ENCODE measurements at regions not wholly inside any gene's neighbourhood (a gene's known extent, or its start where the extent isn't known, plus 50 kb on each side); places are given as distances from the start of the nearest gene placed in this dataset.
"Not testable (repeated sequence)": the region's sequence is repeated elsewhere in the genome, so short reads cannot be mapped to it uniquely, and the experiment has no call there.

DNA sequence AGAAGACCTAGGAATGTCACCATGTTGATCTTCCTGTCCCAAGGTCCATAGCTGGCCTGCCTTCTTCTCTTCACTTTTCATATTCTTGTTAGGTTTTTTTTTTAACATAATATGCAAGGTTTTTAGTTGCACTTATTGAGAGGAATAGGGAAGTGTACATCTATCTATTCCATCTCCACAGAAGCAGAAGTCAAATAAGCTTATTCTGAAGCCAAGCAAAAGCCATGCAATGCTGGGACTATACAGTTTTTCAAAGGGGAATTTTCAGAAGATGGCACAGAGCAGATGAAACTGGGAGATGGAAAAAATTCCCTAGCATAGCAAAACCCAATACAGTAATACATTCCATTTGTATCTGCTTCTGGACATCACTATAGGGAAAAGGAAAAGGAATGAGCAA lies 447.6 kb downstream of the GADD45G start:
- no peak for DNase-seq

DNA sequence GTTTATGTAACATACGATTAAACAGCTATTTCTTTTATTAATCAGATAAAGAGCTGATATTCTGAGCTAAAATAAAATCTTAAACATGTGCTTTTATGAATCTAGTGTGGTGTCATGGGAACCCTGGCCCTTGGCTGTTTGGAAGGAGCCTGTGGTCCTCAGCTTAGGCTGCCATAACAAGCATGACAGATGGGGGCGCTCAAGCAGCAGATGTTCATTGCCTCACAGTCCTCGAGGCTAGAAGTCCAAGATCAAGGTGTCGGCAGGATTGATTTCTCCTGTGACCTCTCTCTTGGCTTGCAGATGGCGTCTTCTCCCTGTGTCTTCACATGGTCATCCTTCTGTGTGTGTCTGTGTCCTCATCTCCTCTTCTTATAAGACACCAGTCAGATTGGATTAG lies 448.2 kb downstream of the GADD45G start:
- no peak for DNase-seq

DNA sequence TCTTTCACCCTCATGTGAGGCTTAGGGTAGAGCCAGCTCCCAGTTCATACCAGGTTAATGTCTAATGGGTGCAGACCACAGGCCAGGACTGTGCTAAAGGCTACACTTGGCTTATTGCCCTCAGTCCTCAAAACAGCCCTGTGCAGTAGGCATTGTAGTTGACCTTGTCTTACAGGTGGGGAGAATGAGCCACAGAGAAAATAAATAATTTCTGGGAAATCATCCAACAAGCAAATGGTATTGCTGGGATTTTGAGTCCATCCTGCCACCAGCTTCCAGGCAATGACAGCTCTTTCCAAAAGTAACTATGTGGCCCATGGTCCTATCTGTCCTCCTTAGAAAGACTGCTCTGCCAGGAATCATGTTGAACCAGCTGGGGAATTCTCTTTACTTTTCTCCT lies 450.0 kb downstream of the GADD45G start:
- no peak for DNase-seq

DNA sequence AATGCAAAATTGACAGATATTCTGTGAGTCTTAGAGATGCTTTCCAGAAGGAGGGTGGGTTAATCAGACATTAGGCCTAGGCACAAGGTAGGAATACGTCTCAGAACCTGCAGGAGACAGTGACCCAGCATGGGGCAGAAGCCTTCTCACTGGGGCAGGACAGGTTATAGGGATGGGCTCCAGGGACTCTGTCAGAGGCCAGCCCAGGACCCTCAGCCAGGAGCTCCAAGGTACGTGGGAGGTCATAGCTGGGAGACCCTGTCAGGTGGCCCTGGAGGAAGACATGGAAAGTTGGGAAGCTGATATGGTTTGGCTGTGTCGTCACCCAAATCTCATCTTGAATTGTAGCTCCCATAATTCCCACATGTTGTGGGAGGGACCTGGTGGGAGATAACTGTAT lies 450.4 kb downstream of the GADD45G start:
- no peak for DNase-seq

DNA sequence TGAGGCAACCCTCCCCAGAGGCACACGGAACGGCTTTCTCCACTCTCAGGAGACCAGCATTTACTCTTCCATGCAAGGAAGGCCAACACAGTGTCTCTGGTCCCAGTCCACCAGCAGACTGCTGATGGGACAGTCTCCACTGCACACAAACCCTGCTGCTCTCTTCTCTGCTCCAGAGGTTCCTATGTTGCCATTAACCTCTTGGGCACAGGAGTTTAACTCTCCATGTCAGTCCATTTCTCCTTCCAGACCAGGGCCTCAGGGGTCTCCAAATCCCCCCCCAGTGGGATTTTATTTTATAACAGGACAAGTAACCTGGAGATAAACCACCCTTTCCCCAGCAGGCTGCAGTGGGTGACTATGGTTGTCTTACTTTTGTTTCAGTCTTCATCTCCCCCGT lies 452.5 kb downstream of the GADD45G start:
- DNase-seq = no peak

DNA sequence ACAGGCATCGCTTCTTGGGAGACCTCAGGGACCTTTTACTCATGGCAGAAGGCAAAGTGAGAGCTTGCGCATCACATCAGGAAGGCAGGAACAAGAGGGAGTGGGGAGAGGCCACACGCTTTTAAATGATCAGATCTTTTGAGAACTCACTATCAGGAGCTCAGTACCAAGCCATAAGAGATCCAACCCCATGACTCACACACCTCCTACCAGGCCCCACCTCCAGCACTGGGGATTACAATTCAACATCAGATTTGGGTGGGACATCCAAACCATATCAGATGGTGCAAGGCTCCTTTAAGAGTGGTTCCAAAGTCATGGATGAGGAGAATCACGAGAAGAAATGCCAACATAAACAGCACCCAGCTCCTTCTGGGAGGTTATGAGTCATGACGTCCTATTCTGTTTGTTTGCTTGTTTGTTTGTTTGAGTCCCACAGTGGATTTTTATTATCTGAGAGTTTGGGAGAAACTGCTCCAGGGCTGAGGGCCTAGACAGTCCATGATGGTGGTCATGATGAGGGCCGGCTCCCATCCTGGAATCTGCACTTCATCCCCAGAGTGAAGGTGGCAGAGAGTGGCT lies 453.5 kb downstream of the GADD45G start:
- DNase-seq = no peak

DNA sequence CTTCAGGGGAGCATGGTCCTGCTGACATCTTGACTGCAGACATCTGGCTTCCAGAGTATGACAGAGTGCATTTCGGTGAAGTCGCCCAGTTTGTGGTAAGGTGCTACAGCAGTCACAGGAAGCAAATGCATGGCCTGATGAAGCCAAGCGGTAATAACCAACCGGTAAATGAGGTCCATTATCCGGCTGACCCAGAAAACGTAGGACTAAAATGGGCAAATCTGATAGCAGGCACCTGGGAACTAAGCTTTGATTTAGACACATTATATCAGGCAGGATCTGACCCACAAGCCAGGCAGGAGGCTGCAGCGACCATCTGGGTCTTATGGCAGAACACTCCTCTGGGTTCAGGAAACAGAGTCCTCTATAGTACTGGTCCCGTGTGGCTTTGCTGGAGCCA lies 454.6 kb downstream of the GADD45G start:
- no peak for DNase-seq

DNA sequence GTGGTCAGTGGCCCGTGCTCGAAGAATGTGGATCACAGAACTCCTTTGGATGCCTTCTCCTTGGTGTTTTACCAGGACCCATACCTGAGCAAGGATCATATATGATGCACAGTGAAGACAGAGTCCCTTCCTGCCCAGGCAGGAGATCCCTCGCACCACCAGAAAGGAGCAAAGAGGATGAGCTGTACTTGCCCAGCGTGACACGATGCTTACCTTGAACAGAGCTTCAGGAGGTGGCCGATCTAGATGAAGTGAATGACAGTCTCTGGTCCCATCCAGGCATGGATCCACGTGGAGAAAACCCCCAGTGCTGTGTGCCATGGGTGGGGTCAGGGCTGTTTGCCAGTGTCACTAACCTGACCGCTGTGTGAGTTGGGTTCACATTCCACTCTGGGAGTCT lies 455.4 kb downstream of the GADD45G start:
- no peak for DNase-seq

DNA sequence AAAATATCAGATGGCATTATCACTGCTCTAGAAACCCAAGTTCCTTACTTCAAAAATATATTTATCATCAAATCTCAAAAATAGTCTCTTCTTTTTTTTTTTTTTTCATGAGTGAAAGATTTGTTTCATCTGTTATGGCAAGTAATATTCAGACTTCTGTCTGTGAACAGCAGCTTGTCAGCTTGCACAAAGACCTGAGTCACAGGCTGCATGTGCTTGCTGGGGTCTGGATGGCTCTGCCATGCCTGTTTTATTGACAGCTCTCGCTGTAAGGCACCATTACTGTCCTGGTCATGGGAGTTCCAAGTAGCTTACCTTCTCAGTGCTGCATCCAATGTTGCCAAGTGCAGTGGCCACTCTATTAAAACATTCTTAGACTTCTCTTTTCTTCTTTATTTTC lies 456.4 kb downstream of the GADD45G start:
- no peak for DNase-seq

DNA sequence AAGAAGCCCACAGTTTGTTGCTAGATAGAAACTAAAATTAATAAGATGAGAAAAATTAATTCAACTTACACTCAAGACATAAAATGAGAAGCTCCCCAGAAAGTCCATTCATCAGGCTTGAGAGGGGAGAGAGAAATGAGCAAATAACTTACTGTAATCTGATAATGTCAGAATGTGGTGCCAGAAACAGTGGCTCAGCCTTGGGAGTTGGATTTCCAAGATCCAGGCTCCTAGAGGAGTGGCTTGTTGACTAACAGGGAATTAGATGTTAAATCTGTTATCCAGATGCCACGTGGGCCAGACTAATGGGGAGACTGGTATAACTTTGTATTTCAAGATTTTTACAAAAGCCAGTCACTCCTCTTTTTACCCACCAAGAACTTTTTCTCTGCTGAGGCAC lies 458.2 kb downstream of the GADD45G start:
- DNase-seq = no peak

DNA sequence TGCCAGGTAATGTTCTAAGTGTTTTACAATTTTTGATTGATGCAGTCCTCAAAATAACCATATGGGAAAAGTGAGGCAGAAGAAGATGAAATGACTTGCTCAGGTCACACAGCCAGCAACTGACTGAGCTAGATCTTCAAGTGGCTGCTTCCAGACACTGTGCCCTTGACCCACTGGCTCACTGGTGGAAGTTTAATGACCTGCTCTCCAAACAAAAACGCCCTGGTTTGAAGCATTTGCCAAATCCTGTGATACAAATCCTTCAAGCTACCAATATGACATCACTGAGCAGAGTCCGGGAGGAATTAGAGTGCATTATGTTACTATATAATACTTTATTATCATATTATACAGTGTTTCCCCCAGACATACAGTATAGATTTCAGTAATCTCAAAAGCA lies 459.4 kb downstream of the GADD45G start:
- no peak for DNase-seq

DNA sequence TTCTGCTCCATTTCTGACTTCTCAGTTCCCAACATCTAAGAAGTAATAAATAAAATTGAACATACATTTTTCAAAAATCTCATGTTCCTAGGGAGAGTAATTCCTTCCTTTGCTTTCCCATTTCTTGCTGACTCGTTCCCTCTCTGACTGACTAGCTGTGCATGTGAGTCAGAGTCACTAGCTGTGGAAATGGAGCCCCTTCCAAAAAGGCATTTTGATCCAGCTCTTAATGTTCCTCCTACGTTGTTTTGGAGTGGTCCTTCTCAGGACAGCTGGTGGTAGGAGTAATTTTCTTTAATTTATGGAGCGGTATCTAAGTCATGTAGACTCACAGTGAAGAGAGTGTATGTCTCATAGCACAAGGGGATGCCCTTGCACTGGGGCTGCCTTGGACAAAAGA lies 460.2 kb downstream of the GADD45G start:
- DNase-seq = no peak

DNA sequence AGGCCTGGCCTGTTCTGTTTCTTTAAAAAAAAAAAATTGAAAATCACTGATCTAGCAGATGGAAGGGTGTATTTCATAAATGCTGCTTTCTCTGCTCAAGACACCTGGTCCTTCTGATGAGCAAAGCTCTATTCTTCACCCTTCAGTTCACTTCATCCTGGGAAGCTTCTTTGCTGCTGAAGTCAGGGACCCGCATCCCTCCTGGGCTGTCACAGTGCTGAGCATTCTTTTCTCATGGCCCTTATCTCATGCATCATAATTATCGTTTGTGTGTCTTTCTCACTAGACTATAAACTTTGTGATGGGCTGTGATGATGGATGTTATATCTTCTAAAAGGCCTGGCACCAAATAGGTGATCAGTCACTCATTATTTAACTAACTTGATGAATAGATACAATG lies 461.0 kb downstream of the GADD45G start:
- DNase-seq = no peak

DNA sequence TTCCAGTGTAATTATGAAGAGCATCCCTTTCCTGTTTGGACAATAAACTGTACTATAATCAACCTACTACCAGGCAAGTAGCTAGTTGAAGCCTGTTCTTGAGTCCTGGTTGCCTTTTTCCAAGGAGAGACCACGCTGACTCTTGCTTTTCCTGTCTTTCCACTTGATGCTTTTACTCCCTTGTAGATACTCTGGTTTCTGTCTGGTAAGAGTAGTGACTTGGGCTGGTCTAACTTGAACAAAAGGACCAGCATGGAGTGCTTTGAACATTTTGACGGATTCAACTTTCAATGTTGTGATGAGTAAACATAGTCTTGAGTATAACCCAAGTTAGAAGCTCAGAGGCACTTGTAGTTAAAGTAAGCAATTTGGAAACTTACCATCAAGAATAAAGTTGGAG lies 464.3 kb downstream of the GADD45G start:
- DNase-seq = no peak

DNA sequence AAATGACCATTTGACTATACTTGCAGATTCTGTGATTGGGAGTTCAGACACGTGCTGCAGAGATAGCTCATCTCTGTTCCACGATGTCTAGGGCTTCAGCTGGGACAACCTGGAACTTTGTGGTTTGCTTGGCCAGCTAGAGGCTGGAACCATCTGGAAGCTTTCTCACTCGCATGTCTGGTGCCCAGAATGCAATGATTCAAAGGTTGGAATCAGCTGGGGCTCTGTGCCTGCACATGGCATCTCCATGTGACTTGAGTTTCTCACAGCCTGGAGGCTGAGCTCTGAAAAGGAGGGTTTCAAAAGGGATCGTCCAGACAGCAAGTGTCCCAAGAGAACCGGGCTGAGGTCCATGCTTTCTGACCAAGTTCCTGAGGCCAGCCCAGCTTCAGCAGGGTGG lies 465.2 kb downstream of the GADD45G start:
- DNase-seq = no peak

DNA sequence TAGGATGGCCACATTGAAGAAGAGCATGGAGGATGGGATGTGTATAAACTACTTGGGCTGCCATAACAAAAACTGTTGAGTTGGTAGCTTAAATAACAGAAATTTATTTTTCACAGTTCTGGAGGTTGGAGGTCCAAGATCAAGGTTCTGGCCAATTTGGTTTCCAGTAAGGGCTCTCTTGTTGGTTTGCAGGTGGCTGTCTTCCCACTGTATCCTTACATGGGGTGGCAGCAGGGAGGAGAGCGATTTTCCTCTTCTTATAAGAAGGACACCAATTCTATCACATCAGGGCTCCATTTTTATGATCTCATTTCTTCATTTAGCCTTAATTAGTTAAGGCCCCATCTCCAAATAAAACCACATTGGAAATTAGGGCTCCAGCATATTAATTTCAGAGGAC lies 465.7 kb downstream of the GADD45G start:
- no peak for DNase-seq

DNA sequence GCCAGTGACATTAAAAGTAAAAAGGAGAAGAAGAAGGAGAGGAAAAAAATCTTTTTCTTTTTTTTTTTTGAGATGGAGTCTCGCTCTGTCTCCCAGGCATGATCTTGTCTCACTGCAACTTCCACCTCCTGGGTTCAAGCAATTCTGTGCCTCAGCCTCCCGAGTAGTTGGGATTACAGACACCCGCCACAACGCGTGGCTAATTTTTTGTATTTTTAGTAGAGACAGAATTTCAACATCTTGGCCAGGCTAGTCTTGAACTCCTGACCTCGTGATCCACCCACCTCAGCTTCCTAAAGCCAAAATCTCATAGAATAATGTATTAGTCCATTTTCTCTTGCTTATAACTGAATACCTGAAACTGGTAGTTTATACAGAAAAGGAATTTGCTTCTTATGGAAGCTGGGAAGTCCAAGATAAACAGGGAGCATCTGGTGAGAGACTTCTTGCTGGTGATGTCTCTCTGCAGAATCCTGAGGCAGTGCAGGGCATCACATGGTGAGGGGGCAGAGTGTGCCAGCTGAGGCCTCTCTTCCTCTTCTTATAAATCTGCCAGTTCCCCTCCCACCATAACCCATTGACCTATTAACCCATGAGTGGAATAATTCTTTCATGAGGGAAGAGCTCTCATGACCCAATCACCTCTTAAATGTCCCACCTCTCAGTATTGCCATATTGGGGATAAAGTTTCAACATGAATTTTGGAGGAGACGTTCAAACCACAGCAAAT lies 466.3 kb downstream of the GADD45G start:
- no peak for DNase-seq

DNA sequence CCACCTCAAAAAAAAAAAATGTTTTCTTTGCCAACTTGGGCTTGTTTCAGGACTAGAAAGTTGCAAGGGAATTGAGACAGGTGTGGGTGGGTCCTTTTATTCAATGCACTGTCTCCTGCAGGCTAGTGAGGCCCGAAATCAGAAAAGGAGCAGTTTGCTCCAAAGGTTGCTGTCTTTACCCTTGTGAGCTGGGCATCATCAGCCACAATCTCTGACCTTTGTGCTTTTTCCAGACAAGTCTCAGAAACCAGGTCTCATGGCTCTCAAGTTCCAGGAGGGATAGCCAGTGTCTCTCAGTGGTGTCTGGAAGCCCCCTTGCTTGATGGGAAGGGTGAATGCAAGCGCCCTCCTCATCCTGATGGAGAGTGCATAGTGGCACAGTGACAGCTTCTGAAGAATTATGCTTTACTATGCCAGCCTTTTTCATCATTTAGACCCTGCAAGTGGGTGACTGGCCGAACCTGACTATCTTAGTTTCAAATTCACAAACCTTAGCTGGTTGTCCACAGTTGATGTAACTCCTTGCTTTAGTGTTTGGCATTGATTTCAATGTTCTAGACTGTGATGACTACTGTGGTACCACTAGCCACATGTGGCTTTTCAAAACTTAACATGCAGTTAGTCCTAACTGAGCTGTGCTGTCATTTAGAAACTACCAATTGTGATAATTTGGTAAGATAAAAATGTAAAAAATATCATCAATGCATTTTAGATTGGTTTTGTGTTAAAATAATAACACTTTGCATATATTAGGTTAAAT lies 468.6 kb downstream of the GADD45G start:
- no peak for DNase-seq

DNA sequence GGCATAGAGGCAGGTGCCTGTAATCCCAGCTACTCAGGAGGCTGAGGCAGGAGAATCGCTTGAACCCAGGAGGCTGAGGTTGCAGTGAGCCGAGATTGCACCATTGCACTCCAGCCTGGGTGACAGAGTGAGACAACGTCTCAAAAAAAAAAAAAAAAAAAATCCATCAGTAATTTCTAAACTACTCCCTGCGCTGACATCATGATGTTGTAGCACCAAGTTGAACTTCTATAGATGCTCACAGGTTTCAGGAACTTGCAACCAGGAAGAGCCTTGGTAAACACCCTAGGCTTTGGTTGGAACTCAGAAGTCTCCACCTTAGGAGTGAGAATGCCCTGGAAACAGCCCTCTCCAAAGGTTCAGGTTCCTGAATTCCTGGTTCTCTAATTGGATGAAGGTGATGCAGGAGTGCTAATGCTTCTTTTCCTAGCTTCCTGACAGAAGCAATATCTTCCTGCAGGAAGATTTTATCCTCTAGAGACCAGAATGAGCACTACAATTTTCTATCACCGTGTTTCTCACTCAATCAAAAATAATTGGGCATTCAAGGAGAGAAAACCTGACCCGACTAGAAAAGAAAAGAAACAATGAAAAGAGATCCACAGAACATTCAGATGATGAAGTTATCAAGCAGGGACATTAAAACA lies 469.6 kb downstream of the GADD45G start:
- DNase-seq = no peak

DNA sequence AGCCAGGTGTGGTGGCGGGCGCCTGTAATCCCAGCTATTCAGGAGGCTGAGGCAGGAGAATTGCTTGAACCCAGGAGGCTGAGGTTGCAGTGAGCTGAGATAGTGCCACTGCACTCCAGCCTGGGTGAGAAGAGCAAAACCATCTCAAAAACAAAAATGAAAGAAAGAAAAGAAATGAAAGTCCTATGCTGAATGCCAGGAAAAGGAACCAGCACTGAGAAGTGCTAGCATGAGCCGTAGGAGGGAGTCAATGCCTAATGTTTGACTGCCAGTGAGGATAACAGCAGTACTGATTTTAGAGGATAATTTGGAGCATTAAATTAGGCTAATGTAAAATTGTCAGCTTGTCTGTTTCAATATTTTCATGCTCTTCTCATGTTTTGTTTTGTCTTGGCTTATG lies 472.8 kb downstream of the GADD45G start:
- not testable (repeated sequence) for DNase-seq

DNA sequence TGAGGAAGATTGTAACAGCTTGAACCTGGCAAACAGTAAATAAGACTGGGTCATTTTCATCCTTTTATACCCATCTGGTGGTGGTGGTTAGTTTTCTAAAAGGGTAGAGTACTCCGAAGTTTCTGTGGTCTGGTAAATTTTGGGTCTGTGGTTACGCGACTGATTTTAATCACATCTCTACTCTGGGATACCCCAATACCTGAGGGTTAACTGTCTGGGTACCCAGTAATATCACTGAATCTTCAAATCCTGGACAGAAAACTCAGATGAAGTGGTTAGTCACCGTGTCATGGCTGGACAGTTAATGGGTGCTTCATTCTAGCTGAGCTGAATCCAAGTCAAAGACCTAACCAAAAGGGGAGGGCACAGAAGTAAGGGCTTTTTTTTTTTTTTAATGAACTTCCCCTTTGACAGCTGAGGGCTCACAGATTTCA lies 474.2 kb downstream of the GADD45G start:
- DNase-seq = no peak

DNA sequence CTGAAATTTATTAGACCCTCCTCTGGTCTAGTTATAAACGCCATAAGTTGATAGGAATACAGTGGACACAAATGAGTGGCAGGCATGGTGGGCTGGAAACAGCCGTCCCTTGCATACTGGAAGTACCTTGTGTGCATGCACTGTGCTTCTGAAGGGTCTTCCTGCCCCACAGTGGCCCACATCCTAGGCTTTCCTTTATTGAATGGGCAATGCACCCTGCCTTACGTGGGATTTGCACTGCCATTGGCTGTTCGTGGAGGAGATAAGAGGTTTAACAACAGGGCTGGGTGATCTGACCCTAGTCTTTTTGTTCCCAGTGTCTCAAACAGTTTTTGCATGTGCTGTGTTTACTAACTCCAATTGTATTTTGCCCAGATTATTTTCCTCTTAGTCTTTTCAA lies 480.8 kb downstream of the GADD45G start:
- DNase-seq = no peak

DNA sequence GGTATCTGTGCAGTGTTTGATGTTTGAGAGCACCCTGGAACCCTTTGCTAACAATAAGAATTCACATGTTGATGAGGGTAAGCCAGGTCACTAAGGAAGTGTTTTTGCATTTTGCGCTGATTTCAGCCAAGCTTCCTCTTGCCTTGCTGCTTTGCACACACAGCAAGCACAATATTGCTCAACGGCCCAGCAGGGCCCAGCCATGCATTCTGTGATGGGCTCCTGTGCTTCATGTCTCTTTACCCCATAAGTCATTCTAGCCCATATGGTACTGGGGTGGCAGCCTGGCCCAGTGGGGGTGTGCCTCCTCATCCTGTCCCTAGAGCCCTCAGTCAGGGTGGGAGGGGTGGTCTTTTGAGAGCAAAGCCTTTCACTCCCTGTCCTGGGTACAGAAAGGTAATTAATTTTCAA lies 481.3 kb downstream of the GADD45G start:
- no peak for DNase-seq

DNA sequence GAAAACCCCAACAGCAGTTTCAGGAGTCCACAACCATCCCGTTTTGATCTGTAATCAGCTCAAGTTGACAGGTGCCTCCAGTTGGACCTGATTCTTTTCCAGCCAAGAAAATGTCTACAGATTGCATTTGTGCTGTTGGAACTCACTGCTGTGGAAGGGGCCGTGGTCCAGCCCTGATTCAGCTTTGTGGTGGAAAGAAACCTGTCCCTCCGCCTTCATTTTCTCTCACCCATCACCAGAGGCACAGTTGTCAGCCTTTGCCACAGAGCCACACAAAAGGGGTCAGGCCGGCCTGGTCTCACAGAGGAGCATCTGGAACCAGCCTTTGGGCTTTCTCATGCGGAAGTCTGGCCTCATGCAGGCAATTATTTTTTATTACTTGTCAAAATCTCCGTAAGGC lies 483.6 kb downstream of the GADD45G start:
- no peak for DNase-seq
